ENCODE measurements at regions not wholly inside any gene's neighbourhood (a gene's known extent, or its start where the extent isn't known, plus 50 kb on each side); places are given as distances from the start of the nearest gene placed in this dataset.

DNA sequence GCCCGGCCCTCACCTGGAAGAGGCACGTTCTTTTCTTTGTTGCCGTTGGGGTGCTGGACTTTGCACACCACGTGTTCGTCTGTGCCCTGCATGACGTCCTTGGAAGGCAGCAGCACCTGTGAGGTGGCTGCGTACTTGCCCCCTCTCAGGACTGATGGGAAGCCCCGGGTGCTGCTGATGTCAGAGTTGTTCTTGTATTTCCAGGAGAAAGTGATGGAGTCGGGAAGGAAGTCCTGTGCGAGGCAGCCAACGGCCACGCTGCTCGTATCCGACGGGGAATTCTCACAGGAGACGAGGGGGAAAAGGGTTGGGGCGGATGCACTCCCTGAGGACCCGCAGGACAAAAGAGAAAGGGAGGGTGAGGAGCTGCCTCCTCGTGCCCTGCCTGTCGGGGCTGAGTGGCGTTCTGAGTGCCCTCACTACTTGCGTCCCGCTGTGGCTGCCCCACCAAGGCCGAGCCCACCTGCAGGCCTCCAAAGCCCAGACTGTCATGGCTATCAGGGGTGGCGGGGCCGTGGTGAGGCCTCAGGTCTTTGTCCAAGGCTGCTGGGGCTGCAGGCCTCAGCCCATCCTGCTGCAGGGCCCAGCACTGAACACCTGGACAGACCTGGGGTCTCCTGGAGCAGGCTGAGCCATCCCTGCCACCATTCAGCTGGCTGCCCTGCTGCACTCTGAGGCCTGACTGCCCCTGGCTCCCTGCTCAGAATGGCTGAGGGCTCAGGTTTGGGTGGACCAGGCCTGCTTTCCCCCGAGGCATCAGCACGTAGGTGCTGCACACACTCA lies 329.7 kb downstream of the TMEM121 start:
- TF ChIP-seq, protein P1, sequence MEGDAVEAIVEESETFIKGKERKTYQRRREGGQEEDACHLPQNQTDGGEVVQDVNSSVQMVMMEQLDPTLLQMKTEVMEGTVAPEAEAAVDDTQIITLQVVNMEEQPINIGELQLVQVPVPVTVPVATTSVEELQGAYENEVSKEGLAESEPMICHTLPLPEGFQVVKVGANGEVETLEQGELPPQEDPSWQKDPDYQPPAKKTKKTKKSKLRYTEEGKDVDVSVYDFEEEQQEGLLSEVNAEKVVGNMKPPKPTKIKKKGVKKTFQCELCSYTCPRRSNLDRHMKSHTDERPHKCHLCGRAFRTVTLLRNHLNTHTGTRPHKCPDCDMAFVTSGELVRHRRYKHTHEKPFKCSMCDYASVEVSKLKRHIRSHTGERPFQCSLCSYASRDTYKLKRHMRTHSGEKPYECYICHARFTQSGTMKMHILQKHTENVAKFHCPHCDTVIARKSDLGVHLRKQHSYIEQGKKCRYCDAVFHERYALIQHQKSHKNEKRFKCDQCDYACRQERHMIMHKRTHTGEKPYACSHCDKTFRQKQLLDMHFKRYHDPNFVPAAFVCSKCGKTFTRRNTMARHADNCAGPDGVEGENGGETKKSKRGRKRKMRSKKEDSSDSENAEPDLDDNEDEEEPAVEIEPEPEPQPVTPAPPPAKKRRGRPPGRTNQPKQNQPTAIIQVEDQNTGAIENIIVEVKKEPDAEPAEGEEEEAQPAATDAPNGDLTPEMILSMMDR (IDR thresholded peaks at IDR 0.05), result no peak
- TF ChIP-seq EP300 (IDR thresholded peaks at IDR 0.05), result no peak

All from stomach (tissue), 4 donors.